ENCODE measurements at regions not wholly inside any gene's neighbourhood (a gene's known extent, or its start where the extent isn't known, plus 50 kb on each side); places are given as distances from the start of the nearest gene placed in this dataset.

DNA sequence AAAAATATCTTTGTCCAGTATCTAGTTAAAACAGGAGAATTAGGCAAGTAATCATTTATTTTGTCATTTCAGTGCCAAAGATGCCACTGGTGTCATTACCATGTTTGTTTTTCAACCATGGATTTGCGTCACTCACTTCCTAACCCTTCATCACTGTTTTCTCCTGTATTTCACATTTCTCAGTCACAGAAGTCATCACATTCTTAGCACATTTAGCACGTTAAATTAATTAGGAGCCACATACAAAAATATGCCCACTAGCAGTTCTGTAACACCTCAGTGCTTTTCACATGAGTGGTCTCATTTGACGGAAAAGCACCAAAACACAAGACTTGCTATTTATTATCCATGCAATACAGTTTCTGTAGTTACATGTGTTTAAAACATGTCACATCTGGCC lies 546.0 kb downstream of the METTL15 start:
- Histone ChIP-seq H3K4me1 (no peaks in the 10 kb centered on the region), H3K27me3 (ENCODE audit: low read depth) (no peaks in the 10 kb centered on the region), H3K4me3 (no peak overlapping the region), H3K36me3 (no peaks in the 10 kb centered on the region), H3K9me3 (replicated peaks) (no peaks in the 10 kb centered on the region), H3K27ac (replicated peaks) (no peak overlapping the region)
- intact Hi-C loops (cut with micrococcal nuclease), result no loop called here
- no peak for DNase-seq
- TF ChIP-seq, protein P1, sequence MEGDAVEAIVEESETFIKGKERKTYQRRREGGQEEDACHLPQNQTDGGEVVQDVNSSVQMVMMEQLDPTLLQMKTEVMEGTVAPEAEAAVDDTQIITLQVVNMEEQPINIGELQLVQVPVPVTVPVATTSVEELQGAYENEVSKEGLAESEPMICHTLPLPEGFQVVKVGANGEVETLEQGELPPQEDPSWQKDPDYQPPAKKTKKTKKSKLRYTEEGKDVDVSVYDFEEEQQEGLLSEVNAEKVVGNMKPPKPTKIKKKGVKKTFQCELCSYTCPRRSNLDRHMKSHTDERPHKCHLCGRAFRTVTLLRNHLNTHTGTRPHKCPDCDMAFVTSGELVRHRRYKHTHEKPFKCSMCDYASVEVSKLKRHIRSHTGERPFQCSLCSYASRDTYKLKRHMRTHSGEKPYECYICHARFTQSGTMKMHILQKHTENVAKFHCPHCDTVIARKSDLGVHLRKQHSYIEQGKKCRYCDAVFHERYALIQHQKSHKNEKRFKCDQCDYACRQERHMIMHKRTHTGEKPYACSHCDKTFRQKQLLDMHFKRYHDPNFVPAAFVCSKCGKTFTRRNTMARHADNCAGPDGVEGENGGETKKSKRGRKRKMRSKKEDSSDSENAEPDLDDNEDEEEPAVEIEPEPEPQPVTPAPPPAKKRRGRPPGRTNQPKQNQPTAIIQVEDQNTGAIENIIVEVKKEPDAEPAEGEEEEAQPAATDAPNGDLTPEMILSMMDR (IDR thresholded peaks at IDR 0.05; ENCODE audit: borderline replicate concordance), result no peak

GRCh38 chr11:28649922-28650321 lies 541.7 kb downstream of the METTL15 start:
- Histone ChIP-seq H3K27ac (replicated peaks) (no peak overlapping the region), H3K36me3 (no peaks in the 10 kb centered on the region), H3K4me1 (no peaks in the 10 kb centered on the region), H3K27me3 (ENCODE audit: low read depth) (no peaks in the 10 kb centered on the region), H3K9me3 (replicated peaks) (peaks cover 21% of the 10 kb centered on the region), H3K4me3 (no peak overlapping the region)
- no peak for DNase-seq
- intact Hi-C loops (cut with micrococcal nuclease), result no loop called here
- TF ChIP-seq, protein P1 (IDR thresholded peaks at IDR 0.05; ENCODE audit: borderline replicate concordance), result no peak

GRCh38 chr11:28636566-28636965 lies 528.4 kb downstream of the METTL15 start:
- H3K27me3 ChIP-seq (ENCODE audit: low read depth), result no peaks in the 10 kb centered on the region
- TF ChIP-seq, protein P1 (IDR thresholded peaks at IDR 0.05; ENCODE audit: borderline replicate concordance), result no peak
- intact Hi-C loops (cut with micrococcal nuclease), result no loop called here
- no peak for DNase-seq
- no peaks in the 10 kb centered on the region for H3K36me3 ChIP-seq
- no peaks in the 10 kb centered on the region for H3K4me1 ChIP-seq
- peaks cover 2% of the 10 kb centered on the region for H3K9me3 ChIP-seq (replicated peaks)
- H3K4me3 ChIP-seq, result no peak overlapping the region
- no peak overlapping the region for H3K27ac ChIP-seq (replicated peaks)

- Histone ChIP-seq H3K36me3 (no peaks in the 10 kb centered on the region), H3K4me3 (no peak overlapping the region), H3K9me3 (replicated peaks) (peaks cover 2% of the 10 kb centered on the region), H3K27ac (replicated peaks) (no peak overlapping the region), H3K27me3 (ENCODE audit: low read depth) (no peaks in the 10 kb centered on the region), H3K4me1 (no peaks in the 10 kb centered on the region)
- TF ChIP-seq, protein P1 (IDR thresholded peaks at IDR 0.05; ENCODE audit: borderline replicate concordance), result no peak
- intact Hi-C loops (cut with micrococcal nuclease), result no loop called here
- no peak for DNase-seq
Observed at GRCh38 chr11:28636033-28636432, 527.8 kb downstream of the METTL15 start.

GRCh38 chr11:28632338-28632737 lies 524.1 kb downstream of the METTL15 start:
- no peak overlapping the region for H3K27ac ChIP-seq (replicated peaks)
- no peaks in the 10 kb centered on the region for H3K27me3 ChIP-seq (ENCODE audit: low read depth)
- no peak overlapping the region for H3K4me3 ChIP-seq
- no peaks in the 10 kb centered on the region for H3K9me3 ChIP-seq (replicated peaks)
- TF ChIP-seq, protein P1 (IDR thresholded peaks at IDR 0.05; ENCODE audit: borderline replicate concordance), result no peak
- H3K4me1 ChIP-seq, result no peaks in the 10 kb centered on the region
- intact Hi-C loops (cut with micrococcal nuclease), result no loop called here
- H3K36me3 ChIP-seq, result no peaks in the 10 kb centered on the region
- no peak for DNase-seq

DNA sequence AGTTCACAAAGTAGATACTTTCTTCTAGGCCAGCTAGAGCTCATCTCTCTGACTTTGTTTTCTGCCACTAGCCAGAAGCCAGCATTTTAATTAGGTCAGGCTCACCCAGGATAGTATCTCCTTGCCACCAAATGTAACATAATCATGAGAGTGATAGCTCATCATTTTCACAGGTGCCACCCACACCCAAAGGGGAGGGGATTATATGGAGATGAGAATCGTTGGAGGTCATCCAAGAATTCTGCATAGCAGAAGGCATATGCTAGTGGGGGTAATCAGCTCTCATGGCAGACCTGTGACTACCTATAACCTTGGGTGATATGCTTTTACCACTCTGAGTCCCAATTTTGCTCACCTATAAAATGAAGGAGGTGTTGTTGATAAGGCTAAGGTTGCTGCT lies 523.0 kb downstream of the METTL15 start:
- Histone ChIP-seq H3K27me3 (ENCODE audit: low read depth) (no peaks in the 10 kb centered on the region), H3K4me1 (no peaks in the 10 kb centered on the region), H3K27ac (replicated peaks) (no peak overlapping the region), H3K36me3 (no peaks in the 10 kb centered on the region), H3K4me3 (no peak overlapping the region), H3K9me3 (replicated peaks) (no peaks in the 10 kb centered on the region)
- no peak for DNase-seq
- TF ChIP-seq, protein P1 (IDR thresholded peaks at IDR 0.05; ENCODE audit: borderline replicate concordance), result no peak
- intact Hi-C loops (cut with micrococcal nuclease), result no loop called here

All from left ventricle myocardium inferior (tissue), 1 donor.